ENCODE measurements at regions not wholly inside any gene's neighbourhood (a gene's known extent, or its start where the extent isn't known, plus 50 kb on each side); places are given as distances from the start of the nearest gene placed in this dataset.

- no TSS peak for BruUV-seq (replicated peaks)
- Histone ChIP-seq H4K20me1 (ENCODE audit: insufficient read depth) (no peaks in the 10 kb centered on the region), H3K4me3 (no peak overlapping the region), H3K27me3 (ENCODE audit: insufficient read depth, low read depth) (no peaks in the 10 kb centered on the region), H3K79me2 (ENCODE audit: low read depth) (no peaks in the 10 kb centered on the region), H3K9me2 (ENCODE audit: insufficient read depth) (no peaks in the 10 kb centered on the region), H3K36me3 (ENCODE audit: low read depth) (no peaks in the 10 kb centered on the region), H3K4me1 (replicated peaks; ENCODE audit: insufficient read depth) (no peaks in the 10 kb centered on the region), H3K27ac (no peak overlapping the region), H3K4me2 (no peak overlapping the region), H2AFZ (no peak overlapping the region), H3F3A (ENCODE audit: insufficient read depth, low read depth) (no peaks in the 10 kb centered on the region), H3K9me3 (ENCODE audit: insufficient read depth, low read depth) (0 out of 2 replicates have a peak, but pooled peaks cover 3% of the 10 kb centered on the region)
- POLR2A ChIA-PET (ENCODE audit: unreplicated experiment) = no interaction called here
- CTCF ChIA-PET = no interaction called here
- DNase-seq = no peak
- intact Hi-C loops (cut with micrococcal nuclease; ENCODE audit: unreplicated experiment) = no loop called here
- TF ChIP-seq CTCF (conservative IDR thresholded peaks at IDR 0.05) = no peak
- TF ChIP-seq EZH2 (IDR thresholded peaks at IDR 0.05; ENCODE audit: low read depth) = no peak
Observed at GRCh38 chr4:30395902-30396301, 324.3 kb upstream of the PCDH7 start.

DNA sequence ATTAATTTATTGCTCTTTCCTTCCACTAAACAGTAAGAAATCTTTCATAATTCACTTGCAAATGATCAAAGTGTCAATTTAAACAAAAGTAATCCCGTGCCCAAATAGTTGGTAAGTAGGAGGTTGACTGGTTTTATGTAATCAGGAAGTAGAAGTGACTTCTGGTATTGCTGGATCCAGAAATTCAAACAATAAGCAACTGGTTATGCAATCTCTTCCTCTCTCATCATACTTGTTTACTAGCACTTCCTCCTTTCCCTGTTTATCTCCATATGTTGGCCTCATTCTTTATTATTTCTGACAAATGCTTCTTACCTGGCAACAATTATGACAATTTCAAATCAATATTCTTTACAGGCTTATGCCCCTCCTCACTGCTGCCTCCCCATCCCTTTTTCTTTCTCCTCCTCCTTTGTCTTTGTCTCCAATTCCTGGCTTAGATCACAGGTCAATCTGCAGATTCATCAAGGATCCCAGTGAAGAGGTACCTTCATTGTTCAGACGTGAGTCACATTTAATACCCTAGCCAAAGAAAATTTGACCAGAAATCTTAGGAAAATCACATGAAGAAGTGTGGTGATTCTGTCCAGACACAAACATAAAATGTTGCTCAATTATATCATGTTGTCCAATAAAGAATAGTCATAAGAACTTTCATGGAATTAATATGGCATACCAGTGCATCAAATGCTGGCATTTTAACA is 323.2 kb upstream of the PCDH7 start:
- H3F3A ChIP-seq (ENCODE audit: insufficient read depth, low read depth) = no peaks in the 10 kb centered on the region
- BruUV-seq (replicated peaks) = no TSS peak
- ChIA-PET CTCF (no interaction called here), POLR2A (ENCODE audit: unreplicated experiment) (interaction anchor here (0.6 kb wide), 1 partner anchor 719 kb away, joined by 6 read pairs; no protein-coding TSS in a partner anchor)
- no peaks in the 10 kb centered on the region for H3K27me3 ChIP-seq (ENCODE audit: insufficient read depth, low read depth)
- H3K4me3 ChIP-seq = no peak overlapping the region
- no peaks in the 10 kb centered on the region for H3K79me2 ChIP-seq (ENCODE audit: low read depth)
- no peak overlapping the region for H3K27ac ChIP-seq
- no peaks in the 10 kb centered on the region for H3K36me3 ChIP-seq (ENCODE audit: low read depth)
- no peak overlapping the region for H3K4me2 ChIP-seq
- intact Hi-C loops (cut with micrococcal nuclease; ENCODE audit: unreplicated experiment) = no loop called here
- H3K4me1 ChIP-seq (replicated peaks; ENCODE audit: insufficient read depth) = no peaks in the 10 kb centered on the region
- DNase-seq = no peak
- no peaks in the 10 kb centered on the region for H3K9me2 ChIP-seq (ENCODE audit: insufficient read depth)
- H2AFZ ChIP-seq = no peak overlapping the region
- H4K20me1 ChIP-seq (ENCODE audit: insufficient read depth) = no peaks in the 10 kb centered on the region
- 0 out of 2 replicates have a peak, but pooled peaks cover 3% of the 10 kb centered on the region for H3K9me3 ChIP-seq (ENCODE audit: insufficient read depth, low read depth)
- TF ChIP-seq CTCF (conservative IDR thresholded peaks at IDR 0.05) = no peak
- TF ChIP-seq EZH2 (IDR thresholded peaks at IDR 0.05; ENCODE audit: low read depth) = no peak

DNA sequence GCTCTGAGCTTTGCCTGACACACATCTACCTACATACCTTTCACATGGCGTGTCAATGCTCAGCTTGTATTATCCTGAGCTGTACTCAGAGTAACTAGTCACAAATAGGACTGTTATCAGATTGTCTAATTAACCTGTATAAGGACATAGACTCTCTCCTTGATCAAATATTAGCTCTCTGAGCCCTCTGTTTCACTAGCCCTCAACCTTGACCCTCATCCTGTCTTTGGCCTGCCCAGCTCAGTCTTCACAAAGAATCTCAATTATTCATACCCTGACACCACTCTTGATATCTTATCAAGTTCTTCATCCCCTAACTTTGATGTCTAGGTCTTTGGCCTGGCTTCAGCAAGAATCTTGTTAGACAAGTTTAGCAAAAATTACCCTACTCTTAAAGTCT is 320.7 kb upstream of the PCDH7 start:
- BruUV-seq (replicated peaks) = no TSS peak
- TF ChIP-seq EZH2 (IDR thresholded peaks at IDR 0.05; ENCODE audit: low read depth) (no peak), CTCF (conservative IDR thresholded peaks at IDR 0.05) (no peak)
- intact Hi-C loops (cut with micrococcal nuclease; ENCODE audit: unreplicated experiment) = no loop called here

More for the DNA sequence above, 320.7 kb upstream of the PCDH7 start:
- no peaks in the 10 kb centered on the region for H3K9me2 ChIP-seq (ENCODE audit: insufficient read depth)
- H3K4me3 ChIP-seq = no peak overlapping the region
- no peak for DNase-seq
- no peaks in the 10 kb centered on the region for H3F3A ChIP-seq (ENCODE audit: insufficient read depth, low read depth)
- H3K27ac ChIP-seq = no peak overlapping the region
- no peaks in the 10 kb centered on the region for H3K27me3 ChIP-seq (ENCODE audit: insufficient read depth, low read depth)
- H2AFZ ChIP-seq = no peak overlapping the region
- H3K9me3 ChIP-seq (ENCODE audit: insufficient read depth, low read depth) = 0 out of 2 replicates have a peak, but pooled peaks cover 3% of the 10 kb centered on the region
- no peaks in the 10 kb centered on the region for H4K20me1 ChIP-seq (ENCODE audit: insufficient read depth)
- no peak overlapping the region for H3K4me2 ChIP-seq
- no peaks in the 10 kb centered on the region for H3K79me2 ChIP-seq (ENCODE audit: low read depth)
- CTCF ChIA-PET = no interaction called here
- POLR2A ChIA-PET (ENCODE audit: unreplicated experiment) = no interaction called here
- H3K4me1 ChIP-seq (replicated peaks; ENCODE audit: insufficient read depth) = no peaks in the 10 kb centered on the region
- no peaks in the 10 kb centered on the region for H3K36me3 ChIP-seq (ENCODE audit: low read depth)
